Lung (tissue), 11 donors: ENCODE measurements at regions not wholly inside any gene's neighbourhood (a gene's known extent, or its start where the extent isn't known, plus 50 kb on each side); places are given as distances from the start of the nearest gene placed in this dataset.

ENCODE experiments used
- ATAC-seq: fragments of 200-7000 bp; cut with Tn5 transposase; one replicate; pipeline ENCODE4 v1.9.1; 2020; ENCODE audit warnings: moderate number of reproducible peaks; ENCODE audit not compliant: insufficient read depth, low FRiP score
- DNase-seq, 3 donors: peaks; one replicate each; pipeline ENCODE4 v3.0.0-alpha.2; 2013 to 2017
- H3K27ac ChIP-seq, 2 donors: one replicate each; pipeline ENCODE4 v1.5.1; 2013; ENCODE audit warnings: mild to moderate bottlenecking in 2 of 2, moderate library complexity in 2 of 2, control low read depth in 1 of 2, inconsistent platforms in 1 of 2, low read depth in 1 of 2, low read length in 1 of 2
- H3K27me3 ChIP-seq, 3 donors: one replicate each; pipeline ENCODE4 v1.5.1; 2013; ENCODE audit warnings: low read length in 2 of 3; ENCODE audit not compliant: control insufficient read depth in 3 of 3, insufficient read depth in 3 of 3
- H3K36me3 ChIP-seq, 4 donors: one replicate each; pipeline ENCODE4 v1.5.1; 2013; ENCODE audit warnings: low read length in 4 of 4, mild to moderate bottlenecking in 1 of 4, moderate library complexity in 1 of 4; ENCODE audit not compliant: control insufficient read depth in 4 of 4, insufficient read depth in 4 of 4
- H3K4me1 ChIP-seq, 5 donors: one replicate each; pipeline ENCODE4 v1.5.1; 2013; ENCODE audit warnings: low read length in 5 of 5, mild to moderate bottlenecking in 2 of 5, moderate library complexity in 1 of 5; ENCODE audit not compliant: control insufficient read depth in 5 of 5, insufficient read depth in 5 of 5
- H3K4me3 ChIP-seq: one replicate; pipeline ENCODE4 v1.5.1; 2013; ENCODE audit warnings: mild to moderate bottlenecking, control low read depth, moderate library complexity
- H3K9ac ChIP-seq, 2 donors: one replicate each; pipeline ENCODE4 v1.5.1; 2013; ENCODE audit warnings: low read length in 2 of 2, control low read depth in 1 of 2; ENCODE audit not compliant: insufficient read depth in 1 of 2
- H3K9me3 ChIP-seq, 4 donors: one replicate each; pipeline ENCODE4 v1.5.1; 2013; ENCODE audit warnings: low read length in 3 of 4, mild to moderate bottlenecking in 1 of 4, moderate library complexity in 1 of 4; ENCODE audit not compliant: control insufficient read depth in 4 of 4, insufficient read depth in 3 of 4
- CTCF ChIP-seq: IDR thresholded peaks from 2 replicates; pipeline ENCODE4 v1.5.1; 2012; ENCODE audit warnings: mild to moderate bottlenecking; ENCODE audit errors: control extremely low read depth, extremely low read depth
- WGBS, 2 donors: extraction: QIAGEN DNeasy Blood & Tissue Kit; methylation state at CpG; one replicate each; pipeline ENCODE4 v1.1.7; 2013; 5-methylcytosine and 5-hydroxymethylcytosine counted together
- donor health status: control.
- donor health status: control.
- donor health status: Bipolar disorder and iron deficiency.
- donor health status: healthy.
- donor health status: DM: yes; HTN: yes; CAD: no.

GRCh38 chr7:25500393-25500921 is 272.2 kb upstream of the NPVF start:
- ATAC-seq: no peak

GRCh38 chr7:25503306-25503705 is 275.0 kb upstream of the NPVF start:
- WGBS, 2 donors: 82 to 85% methylated on average over 2 of the region's 2 CpGs

More at GRCh38 chr7:25500393-25500921, 272.2 kb upstream of the NPVF start:
- H3K9me3 ChIP-seq: no peaks in the 10 kb centered on the region
- H3K9ac ChIP-seq: no peak overlapping the region
- no peaks in the 10 kb centered on the region for H3K36me3 ChIP-seq
- H3K4me1 ChIP-seq: peaks cover 0 to 52% (median 11%) of the 10 kb centered on the region in 5 donors
- no peak for TF ChIP-seq CTCF
- no peaks in the 10 kb centered on the region for H3K27me3 ChIP-seq
- no peak overlapping the region for H3K27ac ChIP-seq
- H3K4me3 ChIP-seq: no peak overlapping the region
- peak in 2 of 3 donors; percentile 72 to 85 for DNase-seq
- 73 to 79% methylated on average over 4 of the region's 4 CpGs for WGBS, 2 donors

GRCh38 chr7:25512061-25512687 is 283.9 kb upstream of the NPVF start:
- DNase-seq (no peak), ATAC-seq (no peak)
- H3K9me3 ChIP-seq: peaks cover 0 to 3% (median 0%) of the 10 kb centered on the region in 4 donors
- H3K27me3 ChIP-seq: no peaks in the 10 kb centered on the region
- no peak overlapping the region for H3K4me3 ChIP-seq
- H3K9ac ChIP-seq: no peak overlapping the region
- no peak for TF ChIP-seq CTCF
- no peak overlapping the region for H3K27ac ChIP-seq
- no peaks in the 10 kb centered on the region for H3K36me3 ChIP-seq
- no peaks in the 10 kb centered on the region for H3K4me1 ChIP-seq
- 84 to 88% methylated on average over 5 of the region's 5 CpGs for WGBS, 2 donors

More at GRCh38 chr7:25503306-25503705, 275.0 kb upstream of the NPVF start:
- Histone ChIP-seq H3K9me3 (peaks cover 0 to 2% (median 0%) of the 10 kb centered on the region in 4 donors), H3K27ac (no peak overlapping the region), H3K9ac (no peak overlapping the region), H3K36me3 (no peaks in the 10 kb centered on the region), H3K4me3 (no peak overlapping the region), H3K4me1 (peaks cover 0 to 35% (median 7%) of the 10 kb centered on the region in 5 donors), H3K27me3 (no peaks in the 10 kb centered on the region)
- ATAC-seq: no peak
- no peak for DNase-seq
- TF ChIP-seq CTCF: no peak
